Myocyte (in vitro differentiated cells): ENCODE measurements at regions not wholly inside any gene's neighbourhood (a gene's known extent, or its start where the extent isn't known, plus 50 kb on each side); places are given as distances from the start of the nearest gene placed in this dataset.
"Not testable (repeated sequence)": the region's sequence is repeated elsewhere in the genome, so short reads cannot be mapped to it uniquely, and the experiment has no call there.

ENCODE experiments used
- DNase-seq: peaks from one replicate; pipeline ENCODE4 v3.0.0-alpha.2; 2012; ENCODE audit warnings: low read depth

- no peak for DNase-seq
These were observed 1335.6 kb downstream of the AACS start for GRCh38 chr12:126400831-126401230.

DNA sequence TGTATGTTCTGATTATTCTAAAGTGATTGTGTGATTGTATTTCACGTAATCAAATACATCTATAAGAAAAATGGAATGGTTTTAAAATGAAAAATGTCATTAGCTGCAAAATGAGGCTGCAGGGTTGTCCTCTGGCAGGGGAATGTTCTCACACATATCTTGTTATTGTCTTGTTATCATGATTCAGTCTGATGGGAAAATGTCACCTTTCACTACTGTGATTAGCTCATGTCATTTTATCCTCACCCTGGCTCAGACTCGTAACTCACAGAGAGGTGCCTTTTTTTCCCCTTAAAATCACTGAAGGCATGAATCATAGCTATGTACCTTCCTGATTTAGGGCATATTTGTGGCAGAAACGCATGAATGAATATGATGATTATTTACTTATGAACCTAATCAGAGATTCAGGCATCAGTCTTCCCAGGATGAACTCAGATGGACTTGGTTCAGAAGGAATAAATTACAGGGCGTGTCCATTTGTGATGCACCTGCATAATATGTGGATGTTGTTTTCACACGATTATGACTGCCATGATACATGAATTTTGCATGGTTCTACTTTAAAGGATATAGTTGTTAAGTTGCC is 1339.2 kb downstream of the AACS start:
- no peak for DNase-seq

DNA sequence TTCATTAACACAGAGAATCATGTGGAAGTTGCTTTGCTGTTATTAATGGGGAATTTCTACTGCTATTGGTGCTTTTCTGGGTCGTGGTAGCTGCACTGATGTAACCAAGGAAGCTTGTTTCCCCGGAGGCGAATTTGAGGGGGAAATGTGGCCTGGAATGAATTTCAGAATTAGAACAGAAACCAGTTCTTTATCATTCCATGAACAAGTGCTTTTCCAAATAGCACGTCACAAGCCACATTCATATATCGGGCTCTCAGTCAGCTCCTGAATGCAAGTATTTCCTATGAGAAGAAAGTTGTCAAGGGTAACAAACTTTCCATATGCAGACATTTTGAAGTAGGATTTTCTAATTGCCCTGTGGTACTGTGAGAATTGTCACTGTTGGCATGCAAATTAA is 1353.2 kb downstream of the AACS start:
- no peak for DNase-seq

DNA sequence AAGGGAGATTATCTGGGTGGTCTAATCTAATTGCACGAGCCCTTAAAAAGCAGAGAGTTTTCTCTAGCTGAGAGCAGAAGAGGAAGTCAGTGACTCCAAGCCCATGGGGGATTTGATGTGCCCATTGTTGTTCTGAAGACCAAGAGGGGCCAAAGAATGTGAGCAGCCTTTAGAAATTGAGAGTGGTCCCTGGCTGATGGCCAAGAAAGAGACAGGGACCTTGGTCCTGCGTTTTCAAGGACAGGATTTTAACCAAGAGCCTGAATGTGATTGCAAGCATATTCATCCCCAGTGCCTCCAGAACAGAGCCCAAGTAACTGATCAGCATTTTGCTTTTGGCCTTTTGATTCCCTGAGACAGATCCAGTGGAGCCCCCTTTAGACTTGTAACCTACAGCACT is 1353.9 kb downstream of the AACS start:
- DNase-seq = no peak

- no peak for DNase-seq
These were observed 1359.5 kb downstream of the AACS start for GRCh38 chr12:126424696-126425095.

GRCh38 chr12:126425264-126425663 is 1360.0 kb downstream of the AACS start:
- no peak for DNase-seq

DNA sequence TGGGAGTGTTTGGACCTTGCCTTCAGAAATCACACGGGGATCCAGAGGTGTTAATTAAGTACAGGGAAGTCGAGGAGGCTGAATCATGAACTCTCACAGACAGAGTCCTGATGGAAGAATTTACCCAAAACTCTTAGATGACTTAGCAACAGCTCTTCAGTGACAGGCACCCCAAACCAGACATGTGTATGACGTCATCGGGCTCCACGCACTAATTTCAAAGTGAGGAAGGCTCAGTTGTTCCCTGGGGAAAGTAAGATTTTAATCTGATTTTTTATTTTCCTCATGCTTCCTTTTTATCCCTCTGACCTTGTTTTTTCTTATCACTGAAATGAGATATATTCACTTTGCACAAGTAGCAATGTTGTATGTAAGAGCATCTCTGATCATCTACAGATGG is 1363.5 kb downstream of the AACS start:
- DNase-seq = no peak

- DNase-seq = no peak
These were observed 1365.7 kb downstream of the AACS start for GRCh38 chr12:126430921-126431320.

DNA sequence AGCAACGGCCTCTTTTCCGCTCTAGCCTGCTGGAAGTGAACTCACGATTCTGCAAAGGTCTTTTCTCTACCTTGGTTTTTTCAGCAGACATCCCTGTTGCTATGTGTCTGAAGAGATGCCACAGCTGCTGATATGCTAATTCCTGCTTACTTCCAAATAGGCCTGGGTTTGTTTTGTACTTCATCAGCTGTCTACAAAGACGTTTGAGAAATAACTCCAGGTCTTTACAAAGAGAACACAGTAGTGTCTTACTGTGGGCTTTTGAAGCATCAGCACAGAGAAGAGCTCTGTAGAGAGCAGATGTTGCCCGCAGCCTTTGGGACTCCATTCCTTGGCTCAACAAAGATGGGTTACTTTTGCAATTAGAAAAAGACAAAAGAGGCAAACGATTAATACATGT is 1366.5 kb downstream of the AACS start:
- DNase-seq = peak; percentile 61

- no peak for DNase-seq
These were observed 1367.5 kb downstream of the AACS start for GRCh38 chr12:126432780-126433179.

DNA sequence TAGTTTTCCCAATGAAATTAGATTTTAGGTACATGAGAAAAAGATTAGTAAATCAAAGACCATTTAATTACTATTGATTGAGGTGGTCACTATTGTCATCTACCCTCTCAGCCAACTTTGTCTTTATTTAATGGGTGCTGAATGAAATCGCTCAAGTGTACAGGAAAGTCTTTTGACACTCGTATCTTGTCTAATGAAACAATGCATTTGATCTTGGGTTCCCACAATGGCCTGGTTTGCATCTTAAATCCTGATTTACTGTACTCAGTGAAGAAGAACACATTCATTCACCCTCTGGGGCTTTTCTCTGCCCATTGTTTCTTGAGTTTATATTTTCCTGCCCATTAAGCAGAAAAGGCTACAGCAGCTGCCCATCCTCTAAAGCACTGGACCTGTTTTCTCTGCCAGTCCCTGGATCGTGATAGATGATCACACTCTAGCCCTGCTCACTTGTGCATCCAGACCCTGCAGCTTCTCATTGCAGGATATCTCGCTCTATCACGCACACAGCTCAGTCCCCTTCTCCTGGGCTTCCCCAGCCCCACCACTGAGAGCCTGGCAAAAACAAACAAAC is 1369.3 kb downstream of the AACS start:
- DNase-seq = no peak

GRCh38 chr12:126436041-126436440 is 1370.8 kb downstream of the AACS start:
- no peak for DNase-seq

GRCh38 chr12:126437934-126438333 is 1372.7 kb downstream of the AACS start:
- no peak for DNase-seq

- DNase-seq = no peak
These were observed 1378.7 kb downstream of the AACS start for GRCh38 chr12:126443977-126444376.

DNA sequence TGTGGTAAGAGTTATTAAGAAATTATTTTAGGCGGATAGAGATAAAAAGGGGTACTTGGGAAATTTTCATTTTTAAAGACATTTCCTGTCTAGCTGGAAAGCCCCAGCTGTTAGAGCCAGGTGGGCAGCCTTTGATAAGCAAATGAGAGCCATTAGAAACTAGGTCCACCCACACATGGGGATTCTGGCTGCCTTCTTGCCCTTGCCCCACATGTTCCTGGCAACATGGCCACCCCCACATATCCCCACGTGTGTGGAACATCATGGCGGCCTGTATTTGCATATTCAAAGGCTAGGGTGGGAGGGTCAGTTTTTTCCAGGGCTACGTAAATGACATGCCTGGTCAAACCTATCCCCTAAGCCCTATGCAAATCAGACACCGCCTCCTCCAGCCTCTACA is 1382.1 kb downstream of the AACS start:
- no peak for DNase-seq

DNA sequence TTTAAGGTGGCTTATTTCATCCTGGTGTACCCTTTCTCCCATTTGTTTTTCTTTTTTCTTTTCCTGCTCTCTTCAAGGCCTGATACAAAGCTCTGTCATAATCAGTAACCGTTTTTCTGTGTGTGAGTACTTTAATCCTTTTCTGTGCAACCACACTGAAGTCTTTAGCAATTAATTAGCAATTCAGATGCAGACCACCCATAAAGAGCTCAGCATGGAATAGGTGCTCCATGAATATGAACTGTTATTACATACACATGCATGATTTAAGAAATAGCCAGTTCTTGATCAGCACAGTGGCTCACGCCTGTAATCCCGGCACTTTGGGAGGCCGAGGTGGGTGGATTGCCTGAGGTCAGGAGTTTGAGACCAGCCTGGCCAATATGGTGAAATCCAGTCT is 1386.6 kb downstream of the AACS start:
- DNase-seq = no peak

DNA sequence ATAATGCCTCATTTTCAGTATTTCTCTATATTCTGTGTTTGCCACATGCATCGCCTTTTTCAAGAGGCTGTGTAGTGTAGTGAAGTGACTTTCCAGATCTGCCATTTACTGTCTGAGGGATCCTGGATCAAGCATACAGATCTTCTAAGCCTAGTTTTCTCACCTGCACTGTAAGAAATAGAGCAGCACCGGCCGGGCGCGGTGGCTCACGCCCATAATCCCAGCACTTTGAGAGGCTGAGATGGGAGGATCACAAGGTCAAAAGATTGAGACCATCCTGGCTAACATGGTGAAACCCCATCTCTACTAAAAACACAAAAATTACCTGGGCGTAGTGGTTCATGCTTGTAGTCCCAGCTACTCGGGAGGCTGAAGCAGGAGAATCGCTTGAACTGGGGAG is 1387.5 kb downstream of the AACS start:
- not testable (repeated sequence) for DNase-seq

DNA sequence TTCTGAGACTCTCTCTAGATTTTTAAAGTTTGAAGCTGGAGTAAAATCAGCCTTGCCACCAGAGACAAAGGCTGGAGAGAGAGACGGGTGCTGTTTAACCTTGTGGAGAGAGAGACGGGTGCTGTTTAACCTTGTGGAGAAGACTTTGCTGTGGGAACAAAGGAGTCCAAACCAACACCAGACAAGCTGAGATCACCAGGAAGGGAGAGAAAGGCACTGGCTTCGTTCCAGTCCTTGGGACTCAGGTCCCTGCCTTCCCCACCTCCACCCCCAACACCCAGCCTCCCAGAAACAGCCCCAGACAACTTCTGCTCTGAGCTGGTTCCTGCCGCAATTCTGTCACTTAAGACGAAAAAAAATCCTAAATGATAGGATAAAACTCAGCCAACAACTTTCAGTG is 1389.3 kb downstream of the AACS start:
- DNase-seq = no peak

- no peak for DNase-seq
These were observed 1392.5 kb downstream of the AACS start for GRCh38 chr12:126457776-126458175.

- no peak for DNase-seq
These were observed 1398.9 kb downstream of the AACS start for GRCh38 chr12:126464153-126464552.

DNA sequence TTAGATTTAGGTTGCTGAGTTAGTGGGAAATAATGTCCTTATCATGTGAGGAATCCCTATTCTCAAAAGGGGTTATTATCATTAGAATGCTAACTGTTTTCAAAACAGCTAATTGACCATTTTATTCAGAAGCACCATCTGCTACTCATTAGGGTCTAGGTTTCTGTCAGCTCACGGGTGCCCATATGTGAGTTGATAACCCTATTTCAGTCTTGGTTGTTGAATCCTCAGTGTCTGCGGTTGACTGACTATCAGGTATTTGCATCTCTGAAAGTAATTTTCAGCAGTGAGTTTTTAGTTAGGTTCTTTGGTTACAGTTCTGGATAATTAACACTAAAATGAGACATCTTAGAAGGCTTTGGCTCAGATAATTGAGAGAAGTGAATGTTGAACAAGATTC is 1404.0 kb downstream of the AACS start:
- no peak for DNase-seq

- no peak for DNase-seq
These were observed 1409.5 kb downstream of the AACS start for GRCh38 chr12:126474703-126475102.

GRCh38 chr12:126480451-126480850 is 1415.2 kb downstream of the AACS start:
- no peak for DNase-seq

- no peak for DNase-seq
These were observed 1416.5 kb downstream of the AACS start for GRCh38 chr12:126481688-126482087.
